ENCODE measurements at regions not wholly inside any gene's neighbourhood (a gene's known extent, or its start where the extent isn't known, plus 50 kb on each side); places are given as distances from the start of the nearest gene placed in this dataset.

DNA sequence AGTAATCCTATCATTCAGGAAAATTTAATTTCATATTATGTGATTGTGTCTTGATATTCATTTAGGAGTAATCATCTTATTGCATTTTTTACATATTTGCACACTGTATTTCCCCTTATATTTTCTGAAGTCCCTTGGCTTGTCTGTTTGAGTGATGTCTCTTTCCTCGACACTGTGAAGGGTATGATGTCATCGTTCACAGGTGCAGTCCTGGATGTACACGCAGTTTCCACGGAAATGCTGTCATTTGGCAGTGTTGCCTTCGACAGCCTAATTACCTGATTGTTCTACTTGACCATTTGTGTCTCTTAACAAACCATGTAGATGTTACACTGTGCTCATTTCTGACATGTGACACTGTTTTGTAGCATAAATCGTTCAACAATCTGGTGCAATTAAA, 1277.0 kb downstream of the TMEM121 start:
- no peak for TF ChIP-seq EZH2 (IDR thresholded peaks at IDR 0.05; ENCODE audit: borderline replicate concordance, insufficient read depth, low read depth, low read length, poor library complexity, severe bottlenecking)
- TF ChIP-seq, protein P1, sequence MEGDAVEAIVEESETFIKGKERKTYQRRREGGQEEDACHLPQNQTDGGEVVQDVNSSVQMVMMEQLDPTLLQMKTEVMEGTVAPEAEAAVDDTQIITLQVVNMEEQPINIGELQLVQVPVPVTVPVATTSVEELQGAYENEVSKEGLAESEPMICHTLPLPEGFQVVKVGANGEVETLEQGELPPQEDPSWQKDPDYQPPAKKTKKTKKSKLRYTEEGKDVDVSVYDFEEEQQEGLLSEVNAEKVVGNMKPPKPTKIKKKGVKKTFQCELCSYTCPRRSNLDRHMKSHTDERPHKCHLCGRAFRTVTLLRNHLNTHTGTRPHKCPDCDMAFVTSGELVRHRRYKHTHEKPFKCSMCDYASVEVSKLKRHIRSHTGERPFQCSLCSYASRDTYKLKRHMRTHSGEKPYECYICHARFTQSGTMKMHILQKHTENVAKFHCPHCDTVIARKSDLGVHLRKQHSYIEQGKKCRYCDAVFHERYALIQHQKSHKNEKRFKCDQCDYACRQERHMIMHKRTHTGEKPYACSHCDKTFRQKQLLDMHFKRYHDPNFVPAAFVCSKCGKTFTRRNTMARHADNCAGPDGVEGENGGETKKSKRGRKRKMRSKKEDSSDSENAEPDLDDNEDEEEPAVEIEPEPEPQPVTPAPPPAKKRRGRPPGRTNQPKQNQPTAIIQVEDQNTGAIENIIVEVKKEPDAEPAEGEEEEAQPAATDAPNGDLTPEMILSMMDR (IDR thresholded peaks at IDR 0.05): no peak
